Choroid plexus epithelial cell (primary cell): ENCODE measurements at regions not wholly inside any gene's neighbourhood (a gene's known extent, or its start where the extent isn't known, plus 50 kb on each side); places are given as distances from the start of the nearest gene placed in this dataset.

Experiments used
- DNase-seq: peaks from one replicate; pipeline ENCODE4 v3.0.0-alpha.2; 2010; ENCODE audit warnings: low read depth
- H3K4me3 ChIP-seq: 2 replicates; pipeline ENCODE4 v1.5.1; 2011; ENCODE audit warnings: low read depth, mild to moderate bottlenecking, control low read depth, low read length, moderate library complexity
- TF ChIP-seq, protein P1 (sequence below): conservative IDR thresholded peaks from 2 replicates; pipeline ENCODE4 v1.5.1; 2011; ENCODE audit warnings: low read depth, mild to moderate bottlenecking, control low read depth, inconsistent platforms, low read length, moderate library complexity

DNA sequence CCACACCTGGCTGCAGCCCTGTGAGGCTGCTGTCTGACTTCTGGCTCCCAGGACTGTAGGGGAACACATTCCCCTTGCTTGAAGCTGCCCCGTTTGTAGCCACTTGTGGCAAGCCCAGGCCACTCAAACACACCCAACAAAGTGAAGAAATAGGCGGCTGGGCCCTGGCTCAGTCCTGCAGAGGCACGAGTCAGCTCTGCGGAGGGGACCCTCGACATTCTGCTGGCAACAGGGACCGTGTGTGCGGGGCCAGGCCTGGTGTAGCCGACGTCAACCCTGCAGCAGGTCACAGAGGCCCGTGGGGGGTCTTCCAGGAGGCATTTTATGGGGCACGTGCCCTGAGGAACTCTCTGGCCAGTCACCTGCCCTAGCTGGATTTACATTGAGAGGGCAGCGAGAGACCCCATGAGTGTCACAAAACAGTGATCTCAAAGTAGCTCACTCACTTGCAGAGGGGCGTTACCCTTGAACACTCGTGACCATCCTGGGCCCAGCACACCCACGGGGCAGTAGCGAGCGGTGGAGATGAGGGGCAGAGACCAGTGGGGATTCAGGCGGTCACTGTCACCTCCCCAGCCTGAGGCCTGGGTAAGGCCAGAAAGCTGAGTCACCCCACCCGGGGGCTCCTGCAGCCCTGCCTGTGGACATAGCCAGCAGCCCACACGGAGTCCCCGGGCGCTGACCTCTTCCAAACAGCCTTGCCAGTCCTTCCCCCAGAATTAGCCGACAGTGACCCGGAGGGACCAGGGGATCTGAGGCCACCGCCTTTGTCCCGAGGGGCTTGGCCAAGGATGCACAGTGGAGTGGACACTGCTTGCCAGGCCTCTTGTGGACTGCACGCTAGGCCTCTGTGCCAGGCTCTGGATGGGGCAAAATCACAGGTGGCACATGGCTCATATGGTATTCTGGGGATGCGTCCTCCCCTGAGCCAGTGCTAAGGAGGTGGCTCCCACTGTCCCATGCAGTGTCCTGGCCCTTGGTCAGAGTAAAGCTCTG, 139.5 kb downstream of the CTTN start:
- DNase-seq: no peak
- TF ChIP-seq, protein P1, sequence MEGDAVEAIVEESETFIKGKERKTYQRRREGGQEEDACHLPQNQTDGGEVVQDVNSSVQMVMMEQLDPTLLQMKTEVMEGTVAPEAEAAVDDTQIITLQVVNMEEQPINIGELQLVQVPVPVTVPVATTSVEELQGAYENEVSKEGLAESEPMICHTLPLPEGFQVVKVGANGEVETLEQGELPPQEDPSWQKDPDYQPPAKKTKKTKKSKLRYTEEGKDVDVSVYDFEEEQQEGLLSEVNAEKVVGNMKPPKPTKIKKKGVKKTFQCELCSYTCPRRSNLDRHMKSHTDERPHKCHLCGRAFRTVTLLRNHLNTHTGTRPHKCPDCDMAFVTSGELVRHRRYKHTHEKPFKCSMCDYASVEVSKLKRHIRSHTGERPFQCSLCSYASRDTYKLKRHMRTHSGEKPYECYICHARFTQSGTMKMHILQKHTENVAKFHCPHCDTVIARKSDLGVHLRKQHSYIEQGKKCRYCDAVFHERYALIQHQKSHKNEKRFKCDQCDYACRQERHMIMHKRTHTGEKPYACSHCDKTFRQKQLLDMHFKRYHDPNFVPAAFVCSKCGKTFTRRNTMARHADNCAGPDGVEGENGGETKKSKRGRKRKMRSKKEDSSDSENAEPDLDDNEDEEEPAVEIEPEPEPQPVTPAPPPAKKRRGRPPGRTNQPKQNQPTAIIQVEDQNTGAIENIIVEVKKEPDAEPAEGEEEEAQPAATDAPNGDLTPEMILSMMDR: no peak
- no peak overlapping the region for H3K4me3 ChIP-seq

DNA sequence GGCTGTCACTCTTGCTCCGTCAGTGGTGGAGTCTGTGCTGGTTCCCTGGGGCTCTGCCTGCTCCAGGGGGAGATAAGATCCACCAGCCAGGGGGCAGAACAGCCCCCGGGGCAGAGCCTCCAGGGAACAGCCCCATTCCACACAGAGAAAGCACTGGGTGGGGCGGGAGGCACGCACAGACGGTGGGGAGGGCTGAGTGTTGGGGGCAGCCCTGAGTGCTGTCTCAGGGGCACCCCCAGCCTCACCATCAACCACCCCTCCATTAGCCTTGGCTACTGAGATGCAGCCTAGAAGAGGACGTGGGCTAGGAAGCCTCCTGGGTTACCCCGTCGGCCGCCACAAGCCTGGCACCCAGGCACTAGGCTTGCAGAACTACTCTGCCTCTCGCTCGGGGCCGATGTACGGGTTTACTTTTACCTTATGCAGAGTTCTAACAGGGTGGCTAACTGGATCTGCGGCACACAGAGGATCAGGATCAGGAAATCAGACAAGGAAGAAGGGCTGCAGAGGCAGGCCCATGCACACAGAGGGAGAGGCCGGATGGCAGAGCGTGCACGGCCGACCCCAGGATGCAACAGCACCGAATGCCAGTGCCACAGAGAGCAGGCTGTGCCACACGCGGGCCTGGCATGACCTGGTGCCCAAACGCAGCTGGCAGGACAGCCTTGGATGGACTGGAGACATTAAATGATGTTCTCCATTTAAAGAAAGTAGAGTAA, 140.5 kb downstream of the CTTN start:
- no peak for DNase-seq
- TF ChIP-seq, protein P1: no peak
- H3K4me3 ChIP-seq: no peak overlapping the region

GRCh38 chr11:70539360-70540095, 141.2 kb downstream of the CTTN start:
- no peak for DNase-seq
- H3K4me3 ChIP-seq: no peak overlapping the region
- TF ChIP-seq, protein P1: no peak

DNA sequence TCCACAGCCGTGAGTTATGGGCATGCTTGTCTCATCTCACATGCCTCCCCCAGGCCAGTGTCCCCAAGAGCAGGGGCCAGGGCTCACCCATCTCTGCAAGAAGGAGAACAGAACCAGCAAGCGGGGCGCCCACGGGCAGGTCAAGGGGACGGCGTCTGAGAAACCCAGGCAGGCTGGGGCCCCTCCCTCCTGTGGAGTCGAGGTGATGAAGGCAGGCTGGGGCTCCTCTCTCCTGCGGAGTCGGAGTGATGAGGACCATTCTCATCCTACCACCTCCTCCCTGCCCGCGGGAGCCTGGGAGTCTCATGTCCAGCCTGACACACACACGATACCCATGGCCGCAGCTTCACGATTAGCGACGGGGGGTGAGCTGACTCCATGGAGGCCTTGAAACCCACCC, 141.9 kb downstream of the CTTN start:
- H3K4me3 ChIP-seq: no peak overlapping the region
- DNase-seq: no peak

DNA sequence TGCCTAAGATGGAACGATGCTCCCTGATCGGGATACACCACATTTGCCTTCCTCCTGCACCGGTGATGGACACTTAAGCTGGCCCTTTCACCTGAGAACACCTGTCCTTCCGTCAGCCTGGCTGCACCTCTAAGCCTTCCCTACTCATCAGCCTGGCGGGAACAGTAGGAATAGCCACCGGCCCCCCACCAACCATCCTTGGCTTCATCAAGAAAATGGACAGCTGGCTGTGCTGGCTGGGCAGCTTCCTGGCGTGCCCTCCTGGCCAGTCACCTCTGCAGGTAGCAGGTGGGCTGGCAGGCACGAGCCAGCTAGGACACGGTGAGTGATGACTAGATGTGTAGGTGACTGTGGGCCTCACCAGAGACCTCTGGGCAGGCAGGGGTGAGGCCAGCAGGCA, 142.8 kb downstream of the CTTN start:
- TF ChIP-seq, protein P1: no peak
- H3K4me3 ChIP-seq: no peak overlapping the region
- no peak for DNase-seq

More for the DNA sequence above, 141.9 kb downstream of the CTTN start:
- TF ChIP-seq, protein P1: no peak

DNA sequence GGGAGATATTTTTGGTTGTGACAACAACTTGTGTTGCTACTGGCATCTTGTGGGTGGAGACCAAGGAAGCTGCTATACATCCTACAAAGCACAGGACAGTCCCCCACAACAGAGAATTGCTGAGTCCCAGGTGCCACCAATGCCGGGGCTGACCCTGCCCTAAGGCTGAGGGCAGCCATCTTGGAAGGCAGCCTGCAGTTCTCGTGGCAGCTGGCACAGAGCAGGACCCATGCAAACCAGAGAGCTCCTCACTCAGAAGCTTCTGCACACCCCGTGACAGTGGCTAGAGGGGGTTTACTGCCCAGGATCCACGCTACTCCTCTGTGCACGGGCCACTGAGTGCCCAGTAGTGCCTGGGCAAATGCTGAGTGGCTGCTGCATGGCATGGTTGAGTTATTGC, 143.4 kb downstream of the CTTN start:
- no peak for DNase-seq
- H3K4me3 ChIP-seq: no peak overlapping the region
- TF ChIP-seq, protein P1: no peak
